ENCODE measurements at regions not wholly inside any gene's neighbourhood (a gene's known extent, or its start where the extent isn't known, plus 50 kb on each side); places are given as distances from the start of the nearest gene placed in this dataset.

DNA sequence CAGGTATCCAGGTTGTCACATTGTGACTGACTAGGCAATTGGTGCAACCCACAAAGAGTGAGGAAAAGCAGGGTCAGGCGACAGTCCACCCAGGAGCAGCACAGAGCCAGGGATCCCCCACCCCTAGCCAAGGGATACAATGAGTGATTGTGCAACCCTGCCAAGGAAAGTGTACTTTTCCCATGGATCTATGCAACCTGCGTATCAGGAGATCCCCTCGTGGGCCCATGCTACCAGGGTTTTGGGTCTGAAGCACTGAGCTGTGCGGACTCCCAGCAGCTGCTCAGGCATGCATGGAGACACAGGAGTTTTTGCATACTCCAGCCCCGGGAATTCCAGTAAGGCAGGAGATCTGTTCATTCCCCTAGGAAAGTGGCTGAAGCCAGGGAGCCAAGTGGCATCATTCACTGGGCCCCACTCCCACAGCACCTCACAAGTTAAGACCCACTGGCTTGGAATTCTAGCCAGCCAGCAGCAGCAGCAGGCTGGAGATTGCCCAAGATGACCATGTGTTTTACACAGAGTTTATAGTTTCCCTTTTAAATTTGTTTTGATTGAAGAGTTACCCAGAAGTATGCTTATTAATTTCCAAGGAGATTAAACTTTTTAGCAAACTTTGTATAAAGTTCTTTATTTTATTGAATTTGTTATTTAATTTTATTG is 136.0 kb downstream of the LTN1 start:
- TF ChIP-seq, protein P1, sequence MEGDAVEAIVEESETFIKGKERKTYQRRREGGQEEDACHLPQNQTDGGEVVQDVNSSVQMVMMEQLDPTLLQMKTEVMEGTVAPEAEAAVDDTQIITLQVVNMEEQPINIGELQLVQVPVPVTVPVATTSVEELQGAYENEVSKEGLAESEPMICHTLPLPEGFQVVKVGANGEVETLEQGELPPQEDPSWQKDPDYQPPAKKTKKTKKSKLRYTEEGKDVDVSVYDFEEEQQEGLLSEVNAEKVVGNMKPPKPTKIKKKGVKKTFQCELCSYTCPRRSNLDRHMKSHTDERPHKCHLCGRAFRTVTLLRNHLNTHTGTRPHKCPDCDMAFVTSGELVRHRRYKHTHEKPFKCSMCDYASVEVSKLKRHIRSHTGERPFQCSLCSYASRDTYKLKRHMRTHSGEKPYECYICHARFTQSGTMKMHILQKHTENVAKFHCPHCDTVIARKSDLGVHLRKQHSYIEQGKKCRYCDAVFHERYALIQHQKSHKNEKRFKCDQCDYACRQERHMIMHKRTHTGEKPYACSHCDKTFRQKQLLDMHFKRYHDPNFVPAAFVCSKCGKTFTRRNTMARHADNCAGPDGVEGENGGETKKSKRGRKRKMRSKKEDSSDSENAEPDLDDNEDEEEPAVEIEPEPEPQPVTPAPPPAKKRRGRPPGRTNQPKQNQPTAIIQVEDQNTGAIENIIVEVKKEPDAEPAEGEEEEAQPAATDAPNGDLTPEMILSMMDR (optimal IDR thresholded peaks at IDR 0.05 in 1 of 3, IDR thresholded peaks at IDR 0.05 in 1 of 3, conservative IDR thresholded peaks at IDR 0.05 in 1 of 3; ENCODE audit: extremely low read depth in 1 of 3, insufficient read depth in 2 of 3, low read length in 3 of 3), result no peak
- no peak for TF ChIP-seq EZH2 (IDR thresholded peaks at IDR 0.05; ENCODE audit: low read length)
